IPS-18a (cell line): ENCODE measurements at regions not wholly inside any gene's neighbourhood (a gene's known extent, or its start where the extent isn't known, plus 50 kb on each side); places are given as distances from the start of the nearest gene placed in this dataset.
"Not testable (repeated sequence)": the region's sequence is repeated elsewhere in the genome, so short reads cannot be mapped to it uniquely, and the experiment has no call there.

Source experiments
- H3K27ac ChIP-seq: one replicate; pipeline ENCODE4 v1.5.1; 2013; ENCODE audit warnings: low read length
- H3K27me3 ChIP-seq: one replicate; pipeline ENCODE4 v1.6.1; 2013; ENCODE audit warnings: mild to moderate bottlenecking, low read length; ENCODE audit not compliant: control insufficient read depth, insufficient read depth
- H3K36me3 ChIP-seq: one replicate; pipeline ENCODE4 v1.6.1; 2013; ENCODE audit warnings: low read depth, low read length; ENCODE audit not compliant: control insufficient read depth
- H3K4me1 ChIP-seq: one replicate; pipeline ENCODE4 v1.6.1; 2013; ENCODE audit warnings: low read depth, low read length; ENCODE audit not compliant: control insufficient read depth
- H3K4me3 ChIP-seq: one replicate; pipeline ENCODE4 v1.5.1; 2013; ENCODE audit warnings: low read length
- H3K9ac ChIP-seq: one replicate; pipeline ENCODE4 v1.6.1; 2013; ENCODE audit warnings: mild to moderate bottlenecking, low read length, moderate library complexity
- H3K9me3 ChIP-seq: one replicate; pipeline ENCODE4 v1.6.1; 2013; ENCODE audit warnings: low read depth, low read length; ENCODE audit not compliant: control insufficient read depth

DNA sequence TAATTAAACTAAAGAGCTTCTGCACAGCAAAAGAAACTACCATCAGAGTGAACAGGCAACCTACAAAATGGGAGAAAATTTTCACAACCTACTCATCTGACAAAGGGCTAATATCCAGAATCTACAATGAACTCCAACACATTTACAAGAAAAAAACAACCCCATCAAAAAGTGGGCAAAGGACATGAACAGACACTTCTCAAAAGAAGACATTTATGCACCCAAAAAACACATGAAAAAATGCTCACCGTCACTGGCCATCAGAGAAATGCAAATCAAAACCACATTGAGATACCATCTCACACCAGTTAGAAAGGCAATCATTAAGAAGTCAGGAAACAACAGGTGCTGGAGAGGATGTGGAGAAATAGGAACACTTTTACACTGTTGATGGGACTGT, 247.6 kb downstream of the FZD1 start:
- H3K4me1 ChIP-seq, H3K27ac ChIP-seq, H3K27me3 ChIP-seq, H3K9me3 ChIP-seq, H3K36me3 ChIP-seq, H3K4me3 ChIP-seq, H3K9ac ChIP-seq: not testable (repeated sequence)

DNA sequence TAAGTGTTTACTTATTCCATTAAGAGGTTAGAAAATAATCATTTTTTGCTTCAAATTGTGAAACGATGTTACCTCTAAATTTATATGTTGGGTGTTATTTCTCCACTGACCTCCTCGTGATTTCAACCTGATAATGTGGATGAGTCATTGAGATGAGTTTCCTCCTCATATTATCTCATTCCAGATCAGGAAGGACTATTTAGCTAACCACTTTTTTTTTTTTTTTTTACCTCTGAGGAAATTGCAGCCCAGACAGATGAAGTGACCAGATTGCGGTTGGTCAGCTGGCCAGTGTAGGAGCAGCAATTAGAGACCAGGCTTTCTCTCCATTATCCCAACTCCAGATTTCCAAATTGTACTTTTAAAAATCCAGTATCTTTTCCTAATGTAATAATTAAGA, 248.7 kb downstream of the FZD1 start:
- no peaks in the 10 kb centered on the region for H3K36me3 ChIP-seq
- no peak overlapping the region for H3K9ac ChIP-seq
- no peak overlapping the region for H3K4me3 ChIP-seq
- H3K9me3 ChIP-seq: no peaks in the 10 kb centered on the region
- H3K27me3 ChIP-seq: no peaks in the 10 kb centered on the region
- H3K27ac ChIP-seq: no peak overlapping the region
- H3K4me1 ChIP-seq: no peaks in the 10 kb centered on the region

DNA sequence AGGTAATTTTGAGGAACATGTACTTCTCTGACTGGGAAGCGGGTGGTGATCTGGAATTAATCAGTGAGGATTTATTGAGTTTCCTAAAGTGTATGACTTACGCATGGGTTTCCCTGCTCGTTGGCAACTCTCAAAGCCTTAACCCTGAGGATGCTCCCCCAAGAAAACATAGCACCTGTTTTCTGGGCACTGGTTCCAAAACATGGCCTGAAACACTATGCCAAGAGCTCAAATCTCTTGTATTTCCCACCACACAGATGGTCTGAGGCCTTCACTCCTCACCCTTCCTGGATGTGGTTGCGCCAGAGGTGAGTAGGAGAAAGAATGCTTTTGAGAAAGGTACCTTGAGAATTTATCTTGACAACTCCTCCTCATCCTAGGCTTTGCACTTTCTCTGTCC, 250.4 kb downstream of the FZD1 start:
- H3K27ac ChIP-seq: no peak overlapping the region
- H3K9me3 ChIP-seq: no peaks in the 10 kb centered on the region
- H3K27me3 ChIP-seq: no peaks in the 10 kb centered on the region
- no peak overlapping the region for H3K9ac ChIP-seq
- no peaks in the 10 kb centered on the region for H3K4me1 ChIP-seq
- H3K36me3 ChIP-seq: no peaks in the 10 kb centered on the region
- H3K4me3 ChIP-seq: no peak overlapping the region

DNA sequence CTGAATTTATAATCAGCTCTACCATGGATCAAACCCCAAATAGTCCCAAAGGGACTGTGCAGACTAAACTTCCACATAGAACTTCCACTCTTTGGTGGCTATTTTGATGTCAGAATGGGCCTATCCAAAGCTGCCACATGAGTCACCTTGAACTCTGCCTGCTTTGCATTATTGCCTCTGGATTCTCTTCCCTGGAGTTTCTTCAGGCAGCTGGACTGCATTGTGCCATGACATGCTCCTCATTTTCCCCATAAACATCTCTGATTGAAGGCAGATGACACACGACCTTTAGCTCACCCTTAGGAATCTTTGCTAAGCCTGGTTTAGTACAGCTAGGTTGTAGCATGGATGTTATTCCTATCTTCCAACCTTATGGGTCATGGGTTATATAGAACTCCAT, 251.7 kb downstream of the FZD1 start:
- Histone ChIP-seq H3K9ac (no peak overlapping the region), H3K36me3 (no peaks in the 10 kb centered on the region), H3K27ac (no peak overlapping the region), H3K9me3 (no peaks in the 10 kb centered on the region), H3K27me3 (no peaks in the 10 kb centered on the region), H3K4me1 (no peaks in the 10 kb centered on the region), H3K4me3 (no peak overlapping the region)

DNA sequence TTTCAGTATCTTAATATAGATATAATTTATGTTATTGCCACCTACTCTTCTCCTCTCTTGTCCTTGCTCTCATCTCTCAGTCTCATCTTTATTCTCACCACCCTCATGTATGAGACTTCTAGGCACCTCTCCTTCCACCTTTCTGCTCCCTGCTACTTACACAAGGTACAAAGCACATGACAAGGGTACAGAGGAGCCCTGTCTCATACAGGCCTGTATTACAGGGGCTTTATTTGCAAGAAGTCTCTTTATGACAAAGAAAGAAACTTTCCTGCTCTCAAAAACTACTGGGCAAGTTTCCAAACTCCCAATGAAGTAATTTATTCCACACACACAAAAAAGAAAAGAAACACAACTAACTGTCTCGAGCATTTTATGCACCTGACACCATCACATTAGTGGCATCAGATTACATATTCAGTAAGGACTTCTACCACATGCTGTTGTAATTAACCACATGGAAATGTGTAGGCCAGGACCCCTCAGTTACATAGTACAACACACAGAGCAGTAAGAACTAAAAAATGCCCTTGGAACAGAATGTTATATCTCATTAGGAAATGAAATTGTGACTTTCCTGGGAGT, 253.1 kb downstream of the FZD1 start:
- Histone ChIP-seq H3K4me1 (no peaks in the 10 kb centered on the region), H3K4me3 (no peak overlapping the region), H3K9ac (no peak overlapping the region), H3K36me3 (no peaks in the 10 kb centered on the region), H3K27ac (no peak overlapping the region), H3K9me3 (no peaks in the 10 kb centered on the region), H3K27me3 (no peaks in the 10 kb centered on the region)

DNA sequence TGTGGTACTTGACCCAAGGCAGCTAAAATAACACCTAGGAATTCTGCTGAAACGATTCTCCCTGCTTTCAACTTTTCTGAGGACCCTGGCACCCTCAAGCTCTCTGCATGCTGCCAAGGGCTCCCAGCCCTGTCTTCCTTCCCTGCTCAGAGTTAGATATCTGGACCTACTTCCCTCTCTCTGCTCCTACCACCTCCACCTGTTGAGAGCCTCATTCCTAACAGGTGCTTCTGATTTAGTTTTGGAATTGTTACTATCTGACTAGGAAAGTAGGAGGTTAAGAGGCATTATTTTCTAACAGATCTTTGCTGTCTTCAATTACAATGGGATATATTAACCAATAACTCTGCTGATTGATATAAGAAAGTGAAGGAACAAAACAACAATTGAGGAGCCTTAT, 253.8 kb downstream of the FZD1 start:
- Histone ChIP-seq H3K27ac (no peak overlapping the region), H3K9me3 (no peaks in the 10 kb centered on the region), H3K4me3 (no peak overlapping the region), H3K36me3 (no peaks in the 10 kb centered on the region), H3K4me1 (no peaks in the 10 kb centered on the region), H3K27me3 (no peaks in the 10 kb centered on the region), H3K9ac (no peak overlapping the region)

DNA sequence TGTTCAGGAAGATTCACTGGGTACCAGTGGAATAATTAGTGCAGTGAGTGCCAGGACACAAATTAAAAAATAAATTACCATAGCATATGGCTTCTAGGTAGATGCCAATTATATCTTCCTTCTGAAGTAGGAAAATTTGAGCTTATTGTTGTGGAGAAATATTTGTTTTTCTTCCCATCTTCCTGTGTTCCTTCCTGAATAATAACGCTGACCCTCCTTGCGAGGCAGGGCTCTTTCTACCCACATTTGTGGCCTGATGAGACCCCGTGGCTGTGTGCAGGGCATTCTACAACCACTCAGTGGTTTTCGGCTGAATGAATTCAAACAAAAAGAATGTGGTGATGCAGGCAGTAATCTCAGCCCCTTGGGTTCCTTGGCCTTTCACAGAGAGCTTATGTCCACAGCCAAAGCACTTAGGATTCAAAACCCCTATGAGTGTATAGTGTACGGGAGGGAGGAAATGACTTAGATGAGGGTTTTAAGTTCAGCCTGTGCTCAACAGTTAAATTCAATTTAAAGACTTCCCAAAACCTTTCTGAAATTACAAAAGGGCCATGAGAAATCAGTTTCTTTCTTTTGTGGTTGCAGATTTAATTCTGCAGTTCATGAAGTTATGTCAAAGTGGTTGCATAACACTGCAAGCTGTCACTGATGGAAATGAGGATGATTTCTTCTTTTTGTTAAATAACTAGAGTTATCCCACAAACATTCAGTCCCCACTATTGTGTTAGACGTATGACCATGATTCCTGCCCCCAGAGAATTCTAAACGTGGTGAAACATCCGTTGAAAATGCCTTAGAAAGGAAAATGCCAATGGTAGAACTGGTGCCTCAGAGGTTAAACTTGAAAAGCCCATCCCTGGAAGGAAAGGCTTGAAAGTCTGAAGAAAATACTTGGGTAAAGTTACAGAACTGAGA, 255.3 kb downstream of the FZD1 start:
- Histone ChIP-seq H3K36me3 (no peaks in the 10 kb centered on the region), H3K4me1 (no peaks in the 10 kb centered on the region), H3K9ac (no peak overlapping the region), H3K27me3 (no peaks in the 10 kb centered on the region), H3K9me3 (no peaks in the 10 kb centered on the region), H3K27ac (no peak overlapping the region), H3K4me3 (no peak overlapping the region)

DNA sequence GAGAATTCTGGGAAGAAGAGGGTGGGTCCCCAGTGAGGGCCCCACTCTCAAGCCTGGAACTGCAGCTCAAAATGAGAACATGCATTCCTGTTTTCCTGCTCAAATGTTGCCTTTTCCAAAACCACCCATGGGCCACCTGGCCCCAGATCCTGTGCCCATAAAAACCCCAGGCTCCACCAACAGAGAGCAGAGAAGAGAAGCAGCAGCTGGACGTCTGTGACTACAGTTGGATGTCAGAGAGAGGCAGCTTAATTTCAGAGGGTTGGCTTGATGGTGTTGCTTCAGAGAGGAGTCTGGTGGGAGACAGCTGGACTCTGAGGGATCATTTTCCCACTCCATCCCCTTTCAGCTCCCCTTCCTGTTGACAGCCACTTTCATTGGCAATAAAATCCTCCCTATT, 256.4 kb downstream of the FZD1 start:
- H3K9me3 ChIP-seq: no peaks in the 10 kb centered on the region
- H3K4me1 ChIP-seq: no peaks in the 10 kb centered on the region
- H3K4me3 ChIP-seq: no peak overlapping the region
- no peaks in the 10 kb centered on the region for H3K27me3 ChIP-seq
- H3K27ac ChIP-seq: no peak overlapping the region
- no peak overlapping the region for H3K9ac ChIP-seq
- no peaks in the 10 kb centered on the region for H3K36me3 ChIP-seq

DNA sequence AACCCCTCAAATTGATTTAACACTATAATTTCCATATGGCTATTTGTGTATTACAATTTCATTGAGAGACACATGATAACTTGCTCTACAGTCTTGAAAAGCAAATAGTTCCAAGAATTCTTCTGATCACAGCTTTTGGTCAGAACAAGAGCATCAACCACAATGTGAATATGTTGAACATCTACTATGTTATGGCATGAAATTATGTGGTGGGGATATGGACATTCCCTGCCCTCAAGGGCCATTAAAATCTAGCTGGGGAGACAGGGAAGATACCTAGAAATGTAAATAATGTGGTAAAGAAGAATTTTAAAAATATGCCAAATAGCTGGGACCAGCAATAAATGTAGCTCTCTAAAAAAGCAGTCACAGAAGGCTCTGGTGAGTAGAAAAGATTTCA, 262.2 kb downstream of the FZD1 start:
- Histone ChIP-seq H3K27ac (no peak overlapping the region), H3K9me3 (no peaks in the 10 kb centered on the region), H3K36me3 (no peaks in the 10 kb centered on the region), H3K4me1 (no peaks in the 10 kb centered on the region), H3K4me3 (no peak overlapping the region), H3K27me3 (no peaks in the 10 kb centered on the region), H3K9ac (no peak overlapping the region)

DNA sequence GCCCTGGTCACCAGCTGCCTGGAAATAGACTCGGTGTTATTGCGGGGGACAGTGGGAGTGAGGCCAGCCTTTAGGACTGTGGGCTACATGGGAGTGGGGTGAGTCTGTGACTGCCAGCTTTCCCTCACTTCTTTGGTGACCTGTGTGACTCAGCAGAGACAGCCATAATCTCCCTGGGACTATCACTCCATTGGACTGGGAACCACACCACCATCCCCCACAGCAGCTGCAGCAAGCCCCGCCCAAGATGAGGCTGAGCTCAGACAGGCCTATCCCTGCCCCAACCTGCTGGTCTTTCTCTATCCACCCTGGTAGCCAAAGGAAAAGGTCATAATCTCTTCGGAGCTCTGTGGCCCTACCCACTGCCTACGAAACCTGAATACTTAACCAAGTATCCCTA, 263.2 kb downstream of the FZD1 start:
- no peak overlapping the region for H3K27ac ChIP-seq
- no peaks in the 10 kb centered on the region for H3K36me3 ChIP-seq
- H3K9me3 ChIP-seq: no peaks in the 10 kb centered on the region
- H3K4me3 ChIP-seq: no peak overlapping the region
- no peak overlapping the region for H3K9ac ChIP-seq
- no peaks in the 10 kb centered on the region for H3K27me3 ChIP-seq
- no peaks in the 10 kb centered on the region for H3K4me1 ChIP-seq

DNA sequence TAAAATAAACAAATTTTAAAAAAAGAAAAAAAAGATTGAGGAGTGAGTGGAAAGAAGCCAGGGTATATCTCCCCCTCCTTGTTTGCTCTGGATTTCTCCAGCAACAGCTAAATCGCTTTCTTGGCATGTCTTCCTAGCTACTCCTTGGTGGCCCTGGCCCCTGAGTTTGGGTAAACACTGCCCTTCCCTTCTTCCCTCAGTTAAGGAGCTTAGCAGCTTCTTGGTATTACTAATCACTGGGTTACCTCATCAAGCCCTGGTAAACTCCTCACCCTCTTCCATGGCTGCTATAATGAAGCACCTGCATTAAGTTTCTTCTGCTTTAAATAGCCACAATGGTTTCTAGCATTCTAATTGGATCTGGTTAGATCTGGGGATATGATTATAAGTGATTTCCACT, 269.8 kb downstream of the FZD1 start:
- H3K36me3 ChIP-seq: no peaks in the 10 kb centered on the region
- no peaks in the 10 kb centered on the region for H3K27me3 ChIP-seq
- no peak overlapping the region for H3K9ac ChIP-seq
- H3K9me3 ChIP-seq: no peaks in the 10 kb centered on the region
- H3K27ac ChIP-seq: no peak overlapping the region
- H3K4me3 ChIP-seq: no peak overlapping the region
- H3K4me1 ChIP-seq: peaks cover 6% of the 10 kb centered on the region
